ENCODE measurements at regions not wholly inside any gene's neighbourhood (a gene's known extent, or its start where the extent isn't known, plus 50 kb on each side); places are given as distances from the start of the nearest gene placed in this dataset.

- ChIA-PET POLR2A (no interaction called here), CTCF (ENCODE audit: low intra/inter-chr PET ratio, low total read pairs) (no interaction called here)
- no TSS peak for BruUV-seq (replicated peaks)
- Histone ChIP-seq H3K4me3 (replicated peaks in 1 of 3; ENCODE audit: insufficient read depth in 1 of 3, low read depth in 2 of 3, low read length in 3 of 3) (no peak overlapping the region), H3K4me1 (ENCODE audit: insufficient read depth, low read length) (no peaks in the 10 kb centered on the region), H3K27ac (ENCODE audit: extremely low read length, insufficient read depth, low read length) (no peak overlapping the region), H3K9me3 (ENCODE audit: low read length) (no peaks in the 10 kb centered on the region), H3K4me2 (ENCODE audit: low read depth, low read length) (no peak overlapping the region), H3K36me3 (replicated peaks in 1 of 2; ENCODE audit: control insufficient read depth in 1 of 2, insufficient read depth in 2 of 2, low read length in 2 of 2) (no peaks in the 10 kb centered on the region), H2AFZ (ENCODE audit: low read length) (no peak overlapping the region), H3K79me2 (ENCODE audit: insufficient read depth, low read length) (no peaks in the 10 kb centered on the region), H3K9ac (ENCODE audit: insufficient read depth, low read depth, low read length) (no peak overlapping the region), H3K27me3 (ENCODE audit: control insufficient read depth in 1 of 2, insufficient read depth in 2 of 2, low read length in 2 of 2) (peaks cover 0 to 6% of the 10 kb centered on the region in 2 experiments; a peak in 1 of 5 replicates), H4K20me1 (ENCODE audit: insufficient read depth, low read length) (no peaks in the 10 kb centered on the region)
- no peak for ATAC-seq
- WGBS (ENCODE audit: low lambda C conversion rate): 1% methylated on average over 3 of the region's 3 CpGs
- no peak for DNase-seq (ENCODE audit: low spot score)
- intact Hi-C loops (cut with micrococcal nuclease; ENCODE audit: unreplicated experiment): no loop called here
- TF ChIP-seq ATM (IDR thresholded peaks at IDR 0.05; ENCODE audit: borderline replicate concordance) (no peak), PRPF4 (IDR thresholded peaks at IDR 0.05; ENCODE audit: low read depth, low read length, poor library complexity, severe bottlenecking) (no peak), BRD4 (CRISPR knock-in tag; IDR thresholded peaks at IDR 0.05) (no peak), ZNF737 (CRISPR knock-in tag; IDR thresholded peaks at IDR 0.05; ENCODE audit: borderline replicate concordance) (no peak), ZNF260 (CRISPR knock-in tag; IDR thresholded peaks at IDR 0.05; ENCODE audit: borderline replicate concordance, low read depth) (no peak), ZNF558 (CRISPR knock-in tag; IDR thresholded peaks at IDR 0.05; ENCODE audit: borderline replicate concordance) (no peak), ATF7-NPFF (CRISPR knock-in tag; IDR thresholded peaks at IDR 0.05; ENCODE audit: low read depth) (no peak), ZNF367 (CRISPR knock-in tag; IDR thresholded peaks at IDR 0.05; ENCODE audit: borderline replicate concordance) (no peak), ZFP36L2 (CRISPR knock-in tag; IDR thresholded peaks at IDR 0.05) (no peak), PAX8 (CRISPR knock-in tag; IDR thresholded peaks at IDR 0.05; ENCODE audit: borderline replicate concordance) (no peak), NFKB2 (CRISPR knock-in tag; IDR thresholded peaks at IDR 0.05; ENCODE audit: borderline replicate concordance) (no peak), NBN (conservative IDR thresholded peaks at IDR 0.05) (no peak), NFYB (CRISPR knock-in tag; IDR thresholded peaks at IDR 0.05) (no peak), SP1 (IDR thresholded peaks at IDR 0.05) (no peak), SP1 (CRISPR knock-in tag; IDR thresholded peaks at IDR 0.05) (no peak)
- TF ChIP-seq, protein P1, sequence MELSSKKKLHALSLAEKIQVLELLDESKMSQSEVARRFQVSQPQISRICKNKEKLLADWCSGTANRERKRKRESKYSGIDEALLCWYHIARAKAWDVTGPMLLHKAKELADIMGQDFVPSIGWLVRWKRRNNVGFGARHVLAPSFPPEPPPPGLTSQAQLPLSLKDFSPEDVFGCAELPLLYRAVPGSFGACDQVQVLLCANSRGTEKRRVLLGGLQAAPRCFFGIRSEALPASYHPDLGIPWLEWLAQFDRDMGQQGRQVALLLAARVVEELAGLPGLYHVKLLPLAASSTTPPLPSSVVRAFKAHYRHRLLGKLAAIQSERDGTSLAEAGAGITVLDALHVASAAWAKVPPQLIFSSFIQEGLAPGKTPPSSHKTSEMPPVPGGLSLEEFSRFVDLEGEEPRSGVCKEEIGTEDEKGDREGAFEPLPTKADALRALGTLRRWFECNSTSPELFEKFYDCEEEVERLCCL (CRISPR knock-in tag; IDR thresholded peaks at IDR 0.05; ENCODE audit: borderline replicate concordance): no peak
- FAIRE-seq: no peak
- in situ Hi-C loops (cut with HindIII; ENCODE audit: extremely low pct_ligation_motif_present, low pct_unique_long_range_greater_than_20kb): no loop called here
Measured at GRCh38 chr4:187232196-187232595, 508.5 kb upstream of the FAT1 start.
